HFF-Myc (cell line): ENCODE measurements at regions not wholly inside any gene's neighbourhood (a gene's known extent, or its start where the extent isn't known, plus 50 kb on each side); places are given as distances from the start of the nearest gene placed in this dataset.
A peak's percentile ranks its signal among the peaks of the same experiment; 100 is the strongest.
"Not testable (repeated sequence)": the region's sequence is repeated elsewhere in the genome, so short reads cannot be mapped to it uniquely, and the experiment has no call there.

ENCODE experiments used
- DNase-seq: peaks from one replicate; pipeline ENCODE4 v3.0.0-alpha.2; 2011; ENCODE audit warnings: low read depth; ENCODE audit errors: extremely low read depth
- H3K4me3 ChIP-seq: replicated peaks from 2 replicates; pipeline ENCODE4 v1.5.1; 2011; ENCODE audit warnings: low read depth, mild to moderate bottlenecking, control low read depth, low read length
- TF ChIP-seq, protein P1 (sequence below): IDR thresholded peaks from 2 replicates; pipeline ENCODE4 v1.5.1; 2012; ENCODE audit warnings: mild to moderate bottlenecking, low read depth, low read length, control low read depth; ENCODE audit errors: missing control alignments

DNA sequence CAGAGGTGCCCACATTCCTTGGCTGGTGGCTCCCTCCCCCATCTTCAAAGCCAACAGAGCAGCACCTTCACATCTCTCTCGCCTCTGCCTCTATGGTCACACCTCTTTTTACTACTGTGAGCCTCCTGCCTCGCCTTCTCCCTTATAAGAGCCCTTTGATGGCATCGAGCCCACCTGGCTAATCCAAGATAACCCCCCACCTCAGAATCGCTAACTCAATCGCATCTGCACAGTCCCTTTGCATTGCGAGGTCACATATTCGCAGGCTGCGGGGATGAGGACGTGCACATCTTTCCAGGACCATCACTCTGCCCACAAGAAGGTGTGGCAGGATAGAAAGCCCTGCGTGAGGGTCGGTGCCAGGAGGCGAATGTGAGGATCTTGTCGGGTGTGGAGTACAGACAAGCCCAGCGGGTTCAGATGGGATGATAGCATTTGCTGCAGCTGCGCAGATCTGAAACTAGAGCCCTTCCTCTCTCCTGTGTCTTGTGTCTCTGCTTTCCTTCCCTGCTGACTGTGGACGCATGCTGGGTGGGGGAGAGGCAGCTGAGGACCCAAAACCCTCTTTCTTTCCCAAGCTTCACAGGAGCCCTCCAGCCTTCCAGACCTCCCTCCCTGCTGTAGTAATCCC, 148.3 kb upstream of the HDAC4 start:
- TF ChIP-seq, protein P1, sequence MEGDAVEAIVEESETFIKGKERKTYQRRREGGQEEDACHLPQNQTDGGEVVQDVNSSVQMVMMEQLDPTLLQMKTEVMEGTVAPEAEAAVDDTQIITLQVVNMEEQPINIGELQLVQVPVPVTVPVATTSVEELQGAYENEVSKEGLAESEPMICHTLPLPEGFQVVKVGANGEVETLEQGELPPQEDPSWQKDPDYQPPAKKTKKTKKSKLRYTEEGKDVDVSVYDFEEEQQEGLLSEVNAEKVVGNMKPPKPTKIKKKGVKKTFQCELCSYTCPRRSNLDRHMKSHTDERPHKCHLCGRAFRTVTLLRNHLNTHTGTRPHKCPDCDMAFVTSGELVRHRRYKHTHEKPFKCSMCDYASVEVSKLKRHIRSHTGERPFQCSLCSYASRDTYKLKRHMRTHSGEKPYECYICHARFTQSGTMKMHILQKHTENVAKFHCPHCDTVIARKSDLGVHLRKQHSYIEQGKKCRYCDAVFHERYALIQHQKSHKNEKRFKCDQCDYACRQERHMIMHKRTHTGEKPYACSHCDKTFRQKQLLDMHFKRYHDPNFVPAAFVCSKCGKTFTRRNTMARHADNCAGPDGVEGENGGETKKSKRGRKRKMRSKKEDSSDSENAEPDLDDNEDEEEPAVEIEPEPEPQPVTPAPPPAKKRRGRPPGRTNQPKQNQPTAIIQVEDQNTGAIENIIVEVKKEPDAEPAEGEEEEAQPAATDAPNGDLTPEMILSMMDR = no peak
- no peak for DNase-seq
- no peak overlapping the region for H3K4me3 ChIP-seq

DNA sequence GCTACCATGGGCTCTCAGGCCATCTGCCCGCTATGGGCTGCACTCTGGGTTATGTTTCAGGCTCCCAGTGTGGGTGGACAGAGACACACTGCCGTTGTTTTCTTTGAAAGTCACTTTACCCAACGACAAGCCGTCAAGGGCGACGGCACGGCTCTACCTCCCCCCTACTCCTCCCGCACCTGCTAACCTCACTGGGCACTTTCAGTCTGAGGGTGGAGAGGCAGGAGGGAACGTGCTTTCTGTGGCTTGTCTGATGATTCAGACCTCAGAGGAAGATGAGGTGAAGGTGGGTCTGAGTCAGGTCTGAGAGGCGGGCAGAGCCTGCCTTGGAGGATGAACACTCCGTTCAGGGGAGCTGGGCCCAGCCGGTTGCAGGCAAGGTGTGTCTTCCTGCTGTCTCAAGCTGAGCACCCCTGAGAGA, 147.6 kb upstream of the HDAC4 start:
- TF ChIP-seq, protein P1 = no peak
- DNase-seq = no peak
- H3K4me3 ChIP-seq = no peak overlapping the region

DNA sequence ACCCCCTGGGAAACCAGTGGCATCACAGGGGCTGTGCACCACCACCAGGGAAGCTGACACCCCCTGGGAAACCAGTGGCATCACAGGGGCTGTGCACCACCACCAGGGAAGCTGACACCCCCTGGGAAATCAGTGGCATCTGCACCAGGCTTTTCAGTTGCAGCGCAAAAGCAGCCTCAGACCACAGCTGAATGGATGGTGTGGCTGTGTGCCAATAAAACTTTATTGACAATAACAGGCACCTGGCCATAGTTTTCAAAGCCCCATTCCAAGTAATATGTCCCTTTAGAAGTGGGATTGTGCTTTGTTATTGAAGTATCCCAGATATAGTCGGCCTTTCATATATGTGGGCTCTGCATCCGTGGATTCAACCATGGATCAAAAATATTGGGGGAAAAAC, 146.3 kb upstream of the HDAC4 start:
- H3K4me3 ChIP-seq, DNase-seq: not testable (repeated sequence)

DNA sequence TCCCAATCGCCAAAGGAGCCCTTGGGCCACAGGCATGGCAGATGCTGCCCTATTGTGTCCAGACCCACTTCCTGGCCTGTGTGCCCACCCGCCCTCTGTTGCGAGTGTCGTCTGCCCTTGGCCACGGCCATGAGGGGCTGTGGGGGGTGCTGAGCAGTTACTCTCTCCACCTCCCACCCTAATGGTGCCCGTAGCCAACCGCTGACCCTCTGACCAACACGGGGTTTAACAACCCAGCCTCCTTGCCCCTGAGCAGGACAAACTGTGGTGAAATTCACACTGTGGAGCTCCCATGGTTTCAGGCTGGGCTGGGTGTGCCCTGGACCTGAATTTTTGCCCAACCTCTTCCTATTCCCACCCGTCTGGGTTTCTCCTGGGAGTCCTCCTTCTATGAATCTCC, 145.7 kb upstream of the HDAC4 start:
- H3K4me3 ChIP-seq = no peak overlapping the region
- TF ChIP-seq, protein P1 = no peak
- no peak for DNase-seq

DNA sequence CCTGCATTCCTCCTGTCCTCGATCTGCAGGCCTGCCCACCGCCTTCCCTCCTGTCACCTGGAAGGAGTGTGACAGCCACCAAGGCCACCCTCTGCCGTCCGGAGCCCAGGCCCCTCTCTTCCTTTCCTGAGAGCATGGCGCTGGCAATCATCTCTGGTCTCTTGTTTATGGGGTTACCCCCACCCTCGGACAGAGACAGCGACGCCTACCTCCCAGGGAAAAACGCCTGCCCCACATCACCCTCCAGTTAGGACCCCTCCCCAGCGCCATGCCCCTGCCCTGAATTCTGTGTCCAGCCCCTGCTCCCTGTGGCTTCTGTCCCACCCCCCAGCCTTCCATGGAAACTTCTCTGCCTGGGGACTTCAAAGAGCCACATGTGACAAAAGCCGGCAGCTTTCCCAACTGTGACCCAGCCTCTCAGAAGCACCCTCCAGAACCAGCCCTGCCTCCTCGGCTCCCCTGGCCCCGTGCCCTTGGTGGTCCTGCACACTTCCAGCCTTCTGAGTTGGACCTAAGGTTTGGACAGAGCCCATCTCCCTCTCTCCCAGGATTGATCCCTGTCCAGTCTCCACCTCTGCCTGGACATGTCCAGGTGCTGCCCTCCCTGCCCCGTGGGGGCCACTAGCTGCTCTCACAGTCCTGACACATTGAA, 145.0 kb upstream of the HDAC4 start:
- no peak for DNase-seq
- H3K4me3 ChIP-seq = no peak overlapping the region
- TF ChIP-seq, protein P1 = no peak

DNA sequence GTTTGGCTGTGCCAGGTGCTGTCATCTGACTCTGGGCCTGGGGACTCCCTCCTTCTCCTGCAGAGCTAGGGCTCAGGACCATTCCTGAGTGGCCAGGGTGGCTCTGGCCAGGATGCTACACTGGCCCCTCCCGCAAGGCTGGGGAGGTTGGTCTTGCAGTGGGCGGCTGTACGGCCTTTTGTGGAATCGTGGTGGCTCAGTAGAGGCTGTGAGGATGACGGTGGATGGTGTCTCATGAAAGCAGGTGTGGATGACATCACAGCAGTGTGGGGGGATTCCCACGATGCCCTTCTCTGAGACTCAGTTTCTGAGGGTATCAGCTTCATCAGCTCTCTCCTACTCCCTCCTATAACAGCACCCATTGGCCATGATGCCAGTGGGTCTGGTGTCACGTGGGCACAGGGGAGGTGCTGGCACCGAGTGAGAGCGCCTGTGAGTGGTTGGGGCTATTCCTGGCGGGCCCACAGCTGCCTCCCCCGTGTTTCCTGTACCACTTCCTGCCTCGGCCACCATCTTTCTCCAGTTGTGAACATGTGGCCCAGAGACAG, 144.2 kb upstream of the HDAC4 start:
- H3K4me3 ChIP-seq = no peak overlapping the region
- no peak for DNase-seq
- TF ChIP-seq, protein P1 = no peak

DNA sequence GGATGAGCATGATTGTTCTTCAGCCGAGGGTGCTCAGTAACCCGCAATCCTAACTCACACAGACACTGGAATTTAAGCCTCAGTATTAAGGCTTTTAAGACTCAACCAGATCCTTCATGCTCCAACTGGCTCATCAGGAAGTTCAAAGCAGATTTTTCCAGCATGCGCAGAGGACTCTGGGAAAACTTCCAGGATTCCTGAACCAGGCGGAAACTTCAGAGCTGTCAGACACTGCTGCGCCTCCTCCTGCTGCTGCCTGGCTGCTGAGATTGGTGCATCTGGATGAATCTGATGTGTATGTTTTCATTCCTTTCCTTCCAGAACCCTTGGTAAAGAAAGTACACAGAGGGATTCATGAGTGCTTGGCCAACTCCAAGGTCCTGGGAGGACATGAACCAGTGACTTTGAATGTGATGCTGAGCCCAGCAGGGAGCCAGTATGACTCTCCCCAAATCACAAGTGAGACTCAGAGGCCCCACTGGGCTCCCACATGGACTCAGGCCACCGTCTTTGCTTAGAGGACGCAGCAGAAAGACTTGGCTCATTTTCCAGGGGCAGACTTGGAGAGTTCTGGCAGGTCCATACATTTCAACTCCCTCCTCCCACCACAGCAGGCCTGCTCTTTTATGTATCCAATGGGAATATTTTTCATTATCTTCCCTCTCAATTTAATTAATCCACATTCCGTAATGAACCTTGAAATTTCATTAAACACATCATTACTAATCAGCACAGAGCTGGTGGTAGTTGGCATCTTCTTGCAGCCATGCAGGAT, 143.5 kb upstream of the HDAC4 start:
- TF ChIP-seq, protein P1 = no peak
- peak; percentile 20 for DNase-seq
- H3K4me3 ChIP-seq = no peak overlapping the region
